ENCODE measurements at regions not wholly inside any gene's neighbourhood (a gene's known extent, or its start where the extent isn't known, plus 50 kb on each side); places are given as distances from the start of the nearest gene placed in this dataset.

- peaks cover 3 to 28% (median 7%) of the 10 kb centered on the region in 3 experiments for H3K36me3 Mint-ChIP-seq (ENCODE audit: insufficient read depth in 1 of 3, low read depth in 3 of 3)
- WGBS (ENCODE audit: extremely low coverage, insufficient read length, low lambda C conversion rate) = no CpG with 5 or more reads among the region's 4 CpGs
- Histone ChIP-seq H3K18ac (ENCODE audit: insufficient read length, low read depth, low read length) (no peak overlapping the region), H3K4ac (ENCODE audit: low read depth, low read length) (no peak overlapping the region), H4K91ac (ENCODE audit: insufficient read length, low read depth, low read length) (no peak overlapping the region), H2BK12ac (ENCODE audit: insufficient read length, low read depth, low read length) (no peak overlapping the region), H3K27ac (ENCODE audit: insufficient read length, low read depth, low read length) (no peak overlapping the region), H3K9me3 (ENCODE audit: control insufficient read depth, low read depth, low read length) (no peaks in the 10 kb centered on the region), H3K23me2 (ENCODE audit: insufficient read length, low read depth, low read length, poor library complexity, severe bottlenecking) (no peaks in the 10 kb centered on the region), H2BK20ac (ENCODE audit: low read depth, low read length, poor library complexity, severe bottlenecking) (no peak overlapping the region), H3K56ac (ENCODE audit: insufficient read length, low read depth, low read length) (no peak overlapping the region), H3K79me1 (ENCODE audit: insufficient read depth, low read depth, low read length, poor library complexity, severe bottlenecking) (no peaks in the 10 kb centered on the region), H4K5ac (ENCODE audit: insufficient read length, low read depth, low read length) (no peak overlapping the region), H3K23ac (ENCODE audit: insufficient read length, low read depth, low read length) (no peak overlapping the region), H4K20me1 (ENCODE audit: control insufficient read depth, insufficient read depth, insufficient read length) (no peaks in the 10 kb centered on the region), H2BK15ac (ENCODE audit: low read depth, low read length) (no peak overlapping the region), H3K14ac (ENCODE audit: insufficient read depth, low read length) (no peak overlapping the region), H3K79me2 (ENCODE audit: insufficient read depth, low read length) (no peaks in the 10 kb centered on the region), H4K8ac (replicated peaks; ENCODE audit: insufficient read length, low read depth, low read length) (no peak overlapping the region), H3K27me3 (ENCODE audit: insufficient read depth, low read length) (no peaks in the 10 kb centered on the region), H2BK5ac (ENCODE audit: insufficient read length, low read length) (no peak overlapping the region), H3T11ph (ENCODE audit: low read length) (no peak overlapping the region), H3K9ac (ENCODE audit: extremely low read depth, insufficient read length, low read length) (no peak overlapping the region), H2AFZ (ENCODE audit: low read length) (no peak overlapping the region), H2AK5ac (ENCODE audit: insufficient read length, low read length) (no peak overlapping the region), H2BK120ac (ENCODE audit: low read depth, low read length, poor library complexity, severe bottlenecking) (no peak overlapping the region), H3K4me2 (ENCODE audit: insufficient read depth, insufficient read length, low read length) (no peak overlapping the region), H3K4me1 (ENCODE audit: insufficient read depth, low read length) (peaks cover 2% of the 10 kb centered on the region; the same call in 1 of the 2 replicates)
- no peak for DNase-seq
- H3K27me3 Mint-ChIP-seq (ENCODE audit: low read depth) = no peaks in the 10 kb centered on the region; the same call in 1 of the 2 replicates
- peaks cover 28 to 32% of the 10 kb centered on the region in 2 experiments for H3K4me1 Mint-ChIP-seq
- no peak overlapping the region for H3K4me3 Mint-ChIP-seq
- peak overlapping the region; percentile 9 to 96 (median 36); a peak in 5 of 7 replicates for H3K27ac Mint-ChIP-seq
- TF ChIP-seq, protein P1, sequence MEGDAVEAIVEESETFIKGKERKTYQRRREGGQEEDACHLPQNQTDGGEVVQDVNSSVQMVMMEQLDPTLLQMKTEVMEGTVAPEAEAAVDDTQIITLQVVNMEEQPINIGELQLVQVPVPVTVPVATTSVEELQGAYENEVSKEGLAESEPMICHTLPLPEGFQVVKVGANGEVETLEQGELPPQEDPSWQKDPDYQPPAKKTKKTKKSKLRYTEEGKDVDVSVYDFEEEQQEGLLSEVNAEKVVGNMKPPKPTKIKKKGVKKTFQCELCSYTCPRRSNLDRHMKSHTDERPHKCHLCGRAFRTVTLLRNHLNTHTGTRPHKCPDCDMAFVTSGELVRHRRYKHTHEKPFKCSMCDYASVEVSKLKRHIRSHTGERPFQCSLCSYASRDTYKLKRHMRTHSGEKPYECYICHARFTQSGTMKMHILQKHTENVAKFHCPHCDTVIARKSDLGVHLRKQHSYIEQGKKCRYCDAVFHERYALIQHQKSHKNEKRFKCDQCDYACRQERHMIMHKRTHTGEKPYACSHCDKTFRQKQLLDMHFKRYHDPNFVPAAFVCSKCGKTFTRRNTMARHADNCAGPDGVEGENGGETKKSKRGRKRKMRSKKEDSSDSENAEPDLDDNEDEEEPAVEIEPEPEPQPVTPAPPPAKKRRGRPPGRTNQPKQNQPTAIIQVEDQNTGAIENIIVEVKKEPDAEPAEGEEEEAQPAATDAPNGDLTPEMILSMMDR (conservative IDR thresholded peaks at IDR 0.05) = no peak
- peaks cover 15 to 24% of the 10 kb centered on the region in 2 experiments for H3K9me3 Mint-ChIP-seq
Measured at GRCh38 chr16:63612462-63613227, 1509.2 kb downstream of the CDH11 start.

All from H9 (cell line).